GM21390 (cell line): ENCODE measurements at regions not wholly inside any gene's neighbourhood (a gene's known extent, or its start where the extent isn't known, plus 50 kb on each side); places are given as distances from the start of the nearest gene placed in this dataset.

Source experiments
- ATAC-seq: cut with Tn5 transposase; IDR thresholded peaks from one replicate; pipeline ENCODE4 v1.9.1; 2021; ENCODE audit not compliant: unreplicated experiment

DNA sequence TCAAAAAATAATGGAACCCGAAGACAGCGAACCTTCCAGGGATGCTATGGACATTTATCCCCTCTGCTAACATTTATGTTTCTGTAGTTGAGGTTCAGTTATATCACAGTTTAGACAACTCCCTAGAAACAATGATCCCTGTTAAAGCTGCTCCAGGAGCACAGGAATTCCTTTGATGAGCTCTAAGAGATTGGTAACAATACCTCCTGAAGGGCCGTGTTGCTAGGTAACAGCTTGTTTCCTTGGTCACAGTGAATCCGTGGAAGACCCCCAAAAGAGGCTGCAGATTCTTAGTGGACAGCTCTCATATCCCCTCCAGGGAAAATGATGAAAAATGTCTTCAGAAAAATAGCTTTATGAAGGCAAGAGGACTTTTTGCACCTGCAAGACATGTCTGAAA, 160.2 kb downstream of the SERPINI1 start:
- ATAC-seq = no peak

DNA sequence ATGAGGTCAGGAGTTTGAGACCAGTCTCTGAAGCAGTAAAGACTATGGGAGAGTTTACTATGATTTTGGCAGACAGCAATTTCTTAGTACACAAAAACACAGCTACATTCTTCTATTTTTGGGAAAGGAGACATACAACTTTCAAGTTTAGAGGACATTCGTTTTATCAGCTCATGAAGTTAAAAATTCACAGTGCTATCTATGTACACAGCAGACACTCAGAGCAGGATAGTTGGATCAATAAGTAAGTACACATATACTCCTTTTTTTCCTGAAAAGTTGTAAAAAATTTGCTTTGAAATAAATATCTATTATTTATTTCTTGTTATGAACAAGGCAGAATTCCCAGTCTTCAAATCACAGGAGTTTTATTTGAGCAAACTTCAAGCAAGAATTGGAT, 159.7 kb downstream of the SERPINI1 start:
- ATAC-seq = no peak

DNA sequence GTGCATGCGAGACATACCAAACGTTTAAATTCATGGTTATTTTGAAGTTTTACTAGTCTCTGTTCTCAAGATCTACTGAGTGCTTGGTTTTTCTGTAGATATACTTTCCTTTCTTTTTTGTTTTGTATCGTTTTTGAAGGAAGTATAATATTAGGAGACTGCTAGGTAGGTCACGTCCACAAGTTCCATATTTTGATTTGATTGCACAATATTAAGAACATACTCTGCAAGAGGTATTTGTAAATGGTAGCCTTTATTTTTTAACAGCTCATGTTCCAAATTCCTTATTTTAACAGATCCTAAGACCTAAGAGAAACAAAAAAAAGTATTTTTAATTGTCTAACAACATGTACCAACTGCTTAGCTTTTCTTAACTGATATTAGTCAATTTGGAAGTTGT, 156.7 kb downstream of the SERPINI1 start:
- no peak for ATAC-seq

DNA sequence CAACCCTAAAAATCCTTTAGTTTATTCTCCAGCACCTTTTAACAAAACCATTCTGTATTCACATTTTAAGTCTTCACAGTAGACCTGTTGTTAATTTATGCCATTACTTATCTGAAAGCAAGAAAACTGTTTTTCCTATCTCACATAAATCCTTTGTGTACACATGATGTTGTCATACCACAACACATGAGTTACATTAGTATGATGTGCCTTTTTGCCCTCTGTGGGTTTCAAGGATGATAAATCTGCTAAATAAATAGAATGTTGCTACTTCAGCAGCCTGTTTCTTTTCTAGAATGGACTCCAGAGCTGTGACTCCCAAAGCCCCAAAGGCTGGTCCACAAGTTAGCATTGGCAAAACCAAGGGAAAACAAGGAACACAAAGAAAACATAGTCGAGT, 151.6 kb downstream of the SERPINI1 start:
- no peak for ATAC-seq

DNA sequence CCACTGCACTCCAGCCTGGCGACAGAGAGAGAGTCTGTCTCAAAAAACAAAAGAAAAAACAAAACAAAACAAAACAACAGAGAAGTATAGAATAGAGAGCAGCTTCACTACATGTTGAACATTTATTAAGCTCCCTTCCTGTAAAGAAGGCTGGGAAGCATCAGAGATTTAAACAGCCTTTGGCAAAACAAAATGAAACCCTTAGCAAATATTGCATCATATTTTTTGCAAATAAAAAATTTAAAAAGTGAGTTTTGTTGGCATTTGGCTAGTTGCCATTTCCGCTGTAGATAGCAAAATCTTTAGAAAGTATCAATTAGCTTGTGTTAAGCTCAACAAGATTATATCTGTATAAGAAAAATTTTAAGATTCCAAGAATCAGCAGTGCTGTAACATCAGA, 151.2 kb downstream of the SERPINI1 start:
- ATAC-seq = no peak

DNA sequence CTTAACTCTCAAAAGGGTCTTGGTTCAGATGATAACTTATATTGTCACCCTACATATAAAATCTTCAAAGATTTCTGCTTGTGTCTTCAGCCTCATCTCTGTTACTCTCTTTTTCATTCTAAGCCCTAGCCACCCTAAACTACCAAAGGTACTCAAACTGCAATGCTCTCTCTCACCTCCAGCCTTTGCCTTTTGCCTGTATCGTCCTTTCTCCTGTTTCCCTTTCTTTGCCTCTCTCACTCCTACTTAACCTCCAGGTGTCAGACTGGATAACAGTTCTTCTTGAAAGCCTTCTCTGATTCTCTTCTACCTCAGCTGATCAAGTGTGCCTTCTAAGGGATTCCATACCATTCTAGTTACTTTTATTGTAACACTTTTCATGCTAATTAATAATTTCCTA, 149.8 kb downstream of the SERPINI1 start:
- no peak for ATAC-seq

DNA sequence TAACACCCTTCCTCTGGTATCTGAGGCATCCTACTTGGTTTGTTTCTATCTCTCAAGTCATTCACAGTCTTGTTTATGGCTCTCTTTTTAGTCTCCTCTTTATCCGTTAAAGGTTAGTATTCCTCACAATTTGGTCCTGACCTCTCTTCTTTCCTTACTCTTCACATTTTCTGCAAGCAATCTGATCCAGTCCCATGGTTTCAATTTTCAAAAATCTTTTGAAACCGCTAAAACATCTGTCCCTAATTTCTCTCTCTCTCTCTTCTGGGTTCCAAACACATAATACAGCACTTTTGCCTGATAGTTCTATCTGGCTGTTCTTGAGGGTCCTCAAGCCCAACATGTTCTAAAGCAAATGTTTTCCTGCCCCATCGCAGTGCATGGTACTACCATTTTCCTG, 149.0 kb downstream of the SERPINI1 start:
- no peak for ATAC-seq

DNA sequence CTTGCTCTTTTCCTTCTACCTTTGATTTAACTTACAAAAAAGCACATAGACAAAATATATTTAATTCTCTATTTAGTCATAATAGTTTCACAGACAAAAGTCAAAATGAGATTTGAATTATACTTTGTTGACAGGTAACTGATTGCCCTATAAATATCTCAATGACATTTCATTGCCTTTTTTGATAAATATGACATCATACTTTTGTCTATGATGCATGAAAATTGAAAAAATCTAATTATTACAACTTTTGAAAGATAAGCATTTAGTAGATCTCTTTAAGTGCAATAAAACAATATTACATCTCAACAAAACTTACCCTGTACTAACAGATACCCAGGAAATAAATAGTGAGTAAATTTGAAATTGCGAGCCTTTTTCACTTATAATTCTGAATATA, 147.9 kb downstream of the SERPINI1 start:
- no peak for ATAC-seq

DNA sequence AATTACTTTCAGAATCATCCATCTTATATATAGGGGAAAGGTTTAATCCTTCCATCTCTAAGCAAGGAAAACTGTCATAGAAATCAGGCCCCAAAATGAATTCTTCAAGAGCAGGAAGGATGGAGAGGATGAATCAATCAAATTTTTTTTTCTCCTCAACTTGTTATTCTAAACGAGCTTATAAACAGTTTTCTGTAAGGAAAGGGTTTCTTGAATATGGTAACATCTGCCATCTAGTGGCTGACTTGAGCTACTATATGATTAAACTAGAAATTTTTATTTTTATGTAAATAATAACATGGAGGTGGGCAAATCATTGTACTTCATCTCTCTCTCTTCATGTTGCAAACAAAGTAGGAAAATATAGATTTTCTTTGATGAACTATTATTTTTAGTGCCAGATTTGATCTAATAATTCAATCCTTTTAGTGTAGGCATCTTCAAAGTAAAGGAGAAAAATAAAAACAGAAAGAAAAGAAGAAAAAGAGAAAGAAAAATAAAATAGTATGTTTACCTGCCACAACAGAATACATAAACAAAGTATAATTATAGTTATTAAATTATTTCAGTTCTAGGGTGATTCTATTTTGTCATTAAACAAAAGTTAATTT, 146.6 kb downstream of the SERPINI1 start:
- peak; percentile 90 for ATAC-seq

DNA sequence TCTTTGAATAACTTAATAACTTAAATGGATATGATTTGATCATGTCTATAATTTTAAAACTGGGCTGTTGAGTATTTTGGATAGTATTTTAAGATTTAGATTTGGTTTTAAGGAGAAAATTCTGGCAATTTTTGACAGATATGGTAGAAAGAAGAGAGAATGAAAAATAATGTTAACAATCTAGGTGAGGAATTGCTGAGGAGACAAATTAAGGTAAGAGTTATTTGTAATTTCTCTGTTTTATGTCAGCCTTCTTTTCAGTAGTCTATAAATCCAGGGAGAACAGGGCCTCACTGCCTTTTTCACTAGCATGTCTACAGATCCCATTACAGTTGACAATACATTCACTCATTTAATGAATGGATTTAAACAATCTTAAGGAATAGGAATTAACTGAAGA, 144.7 kb downstream of the SERPINI1 start:
- ATAC-seq = no peak

DNA sequence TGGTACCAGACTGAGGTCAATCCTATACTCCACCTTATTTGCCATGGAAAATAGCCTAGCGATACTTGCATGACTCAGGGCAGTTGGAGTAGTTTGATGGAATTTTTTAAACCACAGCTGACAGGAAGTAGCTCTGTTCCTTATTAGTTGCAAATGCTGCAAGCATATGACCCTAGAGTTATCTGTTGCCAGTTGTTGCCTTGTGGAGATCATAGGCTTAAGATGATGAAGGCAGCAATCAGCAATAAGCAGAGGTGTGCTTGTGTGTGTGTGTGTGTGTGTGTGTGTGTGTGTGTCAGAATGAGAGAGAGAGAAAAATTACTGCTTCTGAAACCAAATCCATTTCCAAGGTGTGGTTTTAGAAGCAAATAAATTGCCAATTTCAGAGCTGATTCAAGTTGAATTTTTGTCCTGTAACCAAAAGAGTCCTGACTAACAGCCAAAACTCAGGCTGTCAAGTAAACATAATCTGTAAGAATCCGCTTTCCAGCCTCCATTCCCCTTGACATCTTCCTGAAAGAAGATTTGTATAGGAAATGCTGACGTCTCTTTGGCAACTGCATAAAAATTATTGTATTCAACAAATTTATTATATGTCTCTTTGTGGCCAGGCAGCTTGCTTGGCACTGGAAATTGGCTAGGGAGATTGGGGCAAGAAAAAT, 141.2 kb downstream of the SERPINI1 start:
- ATAC-seq = no peak
